Keratinocyte (primary cell): ENCODE measurements at regions not wholly inside any gene's neighbourhood (a gene's known extent, or its start where the extent isn't known, plus 50 kb on each side); places are given as distances from the start of the nearest gene placed in this dataset.

ENCODE experiments used
- DNase-seq: peaks from one replicate; pipeline ENCODE4 v3.0.0-alpha.2; 2011; ENCODE audit warnings: low read depth, missing footprints, low spot score
- FAIRE-seq: peaks from 2 replicates; lab custom pipeline; 2011; peaks lifted over from hg19 to GRCh38; lab: Jason Lieb, UNC
- H2AFZ ChIP-seq: 2 replicates; pipeline ENCODE4 v1.6.0; 2012; ENCODE audit warnings: low read length, control low read depth, inconsistent platforms; ENCODE audit not compliant: control insufficient read depth
- H3K27ac ChIP-seq: 2 replicates; pipeline ENCODE4 v1.5.1; 2011; ENCODE audit warnings: low read length; ENCODE audit not compliant: control insufficient read depth, insufficient read depth
- H3K27me3 ChIP-seq: 3 replicates; pipeline ENCODE4 v1.6.0; 2011; ENCODE audit warnings: low read length; ENCODE audit not compliant: control insufficient read depth, insufficient read depth; ENCODE audit errors: extremely low read depth
- H3K36me3 ChIP-seq, 2 experiments: 2 replicates in 1 of 2; 3 replicates in 1 of 2; pipeline ENCODE4 v1.5.1; 2011; ENCODE audit warnings: low read length in 2 of 2, mild to moderate bottlenecking in 1 of 2; ENCODE audit not compliant: control insufficient read depth in 2 of 2, insufficient read depth in 2 of 2; ENCODE audit errors: extremely low read depth in 1 of 2
- H3K4me1 ChIP-seq: 3 replicates; pipeline ENCODE4 v1.5.1; 2011; ENCODE audit warnings: low read length; ENCODE audit not compliant: control insufficient read depth, insufficient read depth; ENCODE audit errors: extremely low read depth
- H3K4me2 ChIP-seq: 3 replicates; pipeline ENCODE4 v1.6.0; 2011; ENCODE audit warnings: low read depth, low read length; ENCODE audit not compliant: control insufficient read depth, insufficient read depth; ENCODE audit errors: extremely low read depth
- H3K4me3 ChIP-seq, 3 experiments: fragments of 200-600 bp in 1 of 3; sonication (generic) in 1 of 3; 2 replicates in 2 of 3; 3 replicates in 1 of 3; pipeline ENCODE4 v1.5.1; 2011 to 2016; ENCODE audit warnings: low read length in 3 of 3, mild to moderate bottlenecking in 3 of 3, control low read depth in 2 of 3, inconsistent platforms in 1 of 3, low read depth in 1 of 3, mixed read lengths in 1 of 3, mixed run types in 1 of 3, moderate library complexity in 1 of 3; ENCODE audit not compliant: control insufficient read depth in 2 of 3, insufficient read depth in 2 of 3; ENCODE audit errors: extremely low read depth in 1 of 3
- H3K79me2 ChIP-seq: 2 replicates; pipeline ENCODE4 v1.6.0; 2012; ENCODE audit warnings: low read length; ENCODE audit not compliant: control insufficient read depth, insufficient read depth
- H3K9ac ChIP-seq: 3 replicates; pipeline ENCODE4 v1.6.0; 2011; ENCODE audit warnings: low read length; ENCODE audit not compliant: control insufficient read depth, insufficient read depth; ENCODE audit errors: extremely low read depth
- H3K9me1 ChIP-seq: 3 replicates; pipeline ENCODE4 v1.6.0; 2011; ENCODE audit warnings: low read length; ENCODE audit not compliant: control insufficient read depth, insufficient read depth; ENCODE audit errors: extremely low read depth
- H3K9me3 ChIP-seq: 2 replicates; pipeline ENCODE4 v1.5.1; 2012; ENCODE audit warnings: low read depth, low read length; ENCODE audit not compliant: control insufficient read depth
- H4K20me1 ChIP-seq: 3 replicates; pipeline ENCODE4 v1.6.0; 2011; ENCODE audit warnings: low read length; ENCODE audit not compliant: control insufficient read depth, insufficient read depth; ENCODE audit errors: extremely low read depth
- CTCF ChIP-seq, 3 experiments: IDR thresholded peaks in 1 of 3; conservative IDR thresholded peaks in 1 of 3; optimal IDR thresholded peaks in 1 of 3; 2 replicates in 2 of 3; 3 replicates in 1 of 3; pipeline versions ENCODE3 to v1.5.1; 2011; ENCODE audit warnings: low read length in 3 of 3, mild to moderate bottlenecking in 3 of 3, moderate library complexity in 2 of 3, control low read depth in 1 of 3, inconsistent platforms in 1 of 3; ENCODE audit not compliant: insufficient read depth in 2 of 3; ENCODE audit errors: extremely low read depth in 1 of 3
- EZH2 ChIP-seq: IDR thresholded peaks from one replicate; pipeline ENCODE4 v1.6.1; 2012; ENCODE audit warnings: inconsistent platforms, mild to moderate bottlenecking, low read length, moderate library complexity
- dilution Hi-C: fragments of 300-500 bp; cut with MboI; formaldehyde crosslinking; loops from one replicate; pipeline ENCODE4 v1.7.0; 2020; ENCODE audit warnings: low sequenced_read_pairs; ENCODE audit not compliant: extremely low pct_ligation_motif_present

GRCh38 chr2:240359695-240360094, 75.8 kb upstream of the GPC1 start:
- no peak for FAIRE-seq
- dilution Hi-C loops, result no loop called here
- Histone ChIP-seq H3K79me2 (no peaks in the 10 kb centered on the region), H3K4me3 (no peak overlapping the region), H3K9me1 (no peaks in the 10 kb centered on the region), H3K27me3 (peaks cover 11% of the 10 kb centered on the region), H4K20me1 (no peaks in the 10 kb centered on the region), H3K9me3 (peaks cover 9% of the 10 kb centered on the region), H2AFZ (no peak overlapping the region), H3K9ac (no peak overlapping the region), H3K4me2 (no peak overlapping the region), H3K36me3 (no peaks in the 10 kb centered on the region), H3K4me1 (no peaks in the 10 kb centered on the region), H3K27ac (no peak overlapping the region)
- no peak for DNase-seq
- TF ChIP-seq CTCF (optimal IDR thresholded peaks at IDR 0.05 in 1 of 3, IDR thresholded peaks at IDR 0.05 in 1 of 3, conservative IDR thresholded peaks at IDR 0.05 in 1 of 3; ENCODE audit: extremely low read depth in 1 of 3, insufficient read depth in 2 of 3, low read length in 3 of 3) (no peak), EZH2 (no peak)

GRCh38 chr2:240360645-240361475, 74.6 kb upstream of the GPC1 start:
- peaks cover 9% of the 10 kb centered on the region for H3K9me3 ChIP-seq
- no peak overlapping the region for H3K4me2 ChIP-seq
- no peaks in the 10 kb centered on the region for H3K79me2 ChIP-seq
- dilution Hi-C loops, result no loop called here
- H3K4me1 ChIP-seq, result no peaks in the 10 kb centered on the region
- H4K20me1 ChIP-seq, result no peaks in the 10 kb centered on the region
- H3K4me3 ChIP-seq, result no peak overlapping the region
- H3K9me1 ChIP-seq, result no peaks in the 10 kb centered on the region
- FAIRE-seq (no peak), DNase-seq (no peak)
- H3K36me3 ChIP-seq, result no peaks in the 10 kb centered on the region
- peaks cover 21% of the 10 kb centered on the region for H3K27me3 ChIP-seq
- TF ChIP-seq CTCF (optimal IDR thresholded peaks at IDR 0.05 in 1 of 3, IDR thresholded peaks at IDR 0.05 in 1 of 3, conservative IDR thresholded peaks at IDR 0.05 in 1 of 3; ENCODE audit: extremely low read depth in 1 of 3, insufficient read depth in 2 of 3, low read length in 3 of 3), result no peak
- TF ChIP-seq EZH2, result no peak
- no peak overlapping the region for H3K9ac ChIP-seq
- H3K27ac ChIP-seq, result no peak overlapping the region
- H2AFZ ChIP-seq, result no peak overlapping the region
